ENCODE measurements at regions not wholly inside any gene's neighbourhood (a gene's known extent, or its start where the extent isn't known, plus 50 kb on each side); places are given as distances from the start of the nearest gene placed in this dataset.

- TF ChIP-seq POLR2AphosphoS5 (IDR thresholded peaks at IDR 0.05; ENCODE audit: low read depth, low read length) (no peak), POLR2A (IDR thresholded peaks at IDR 0.05; ENCODE audit: low read depth, low read length) (no peak), TAF1 (IDR thresholded peaks at IDR 0.05; ENCODE audit: low read depth, low read length) (no peak), POU2F2 (IDR thresholded peaks at IDR 0.05; ENCODE audit: low read depth, low read length) (no peak), SPI1 (IDR thresholded peaks at IDR 0.05; ENCODE audit: low read depth, low read length) (no peak)
These were observed 150.2 kb upstream of the CDK1 start for GRCh38 chr10:60627778-60628748.

Data from GM12891 (cell line).